HepG2 (cell line): ENCODE measurements at regions not wholly inside any gene's neighbourhood (a gene's known extent, or its start where the extent isn't known, plus 50 kb on each side); places are given as distances from the start of the nearest gene placed in this dataset.
A peak's percentile ranks its signal among the peaks of the same experiment; 100 is the strongest.

Experiments
- ATAC-seq: fragments of 200-7000 bp; cut with Tn5 transposase; 3 replicates; pipeline ENCODE4 v1.9.1; 2020; ENCODE audit warnings: mild to moderate bottlenecking, moderate library complexity
- BruUV-seq: library from RNA; stranded (reverse); fragments of 400-500 nt; replicated peaks from 2 replicates; lab custom pipeline; 2021; lab: Mats Ljungman, UMichigan
- CTCF ChIA-PET: fragments of 300-600 bp; formaldehyde crosslinking; extraction: SDS; loops from one replicate; lab custom pipeline; 2021; ENCODE audit warnings: low total read pairs, inconsistent platforms, low intra/inter-chr PET ratio; lab: Yijun Ruan, JAX
- POLR2A ChIA-PET: fragments of 350-600 bp; sonication (Branson Sonifier 250); formaldehyde crosslinking; loops from one replicate; lab custom pipeline; 2020; ENCODE audit warnings: antibody characterized with exemption, inconsistent platforms; lab: Yijun Ruan, JAX
- DNase-seq: peaks from one replicate; pipeline ENCODE4 v3.0.0-alpha.2; 2015; ENCODE audit warnings: low spot score
- FAIRE-seq: peaks from 3 replicates; lab custom pipeline; 2011; peaks lifted over from hg19 to GRCh38; lab: Jason Lieb, UNC
- H2AFZ ChIP-seq: one replicate; pipeline ENCODE4 v1.6.1; 2011; ENCODE audit warnings: low read length, inconsistent platforms
- H3K27ac ChIP-seq: fragments of 300-600 bp; 3 replicates; pipeline ENCODE4 v1.8.0; 2011; ENCODE audit warnings: mixed run types, mild to moderate bottlenecking, mixed read lengths, low read length, inconsistent platforms; ENCODE audit not compliant: insufficient read depth; ENCODE audit errors: extremely low read length
- H3K27me3 ChIP-seq, 2 experiments: fragments of 200-600 bp in 1 of 2; 2 replicates in 1 of 2; 3 replicates in 1 of 2; pipeline versions ENCODE4 v1.6.0 to v1.8.0; 2011; ENCODE audit warnings: low read length in 2 of 2, mild to moderate bottlenecking in 2 of 2, moderate library complexity in 2 of 2, inconsistent platforms in 1 of 2; ENCODE audit not compliant: insufficient read depth in 2 of 2, control insufficient read depth in 1 of 2
- H3K36me3 ChIP-seq, 2 experiments: fragments of 200-600 bp in 1 of 2; replicated peaks in 1 of 2; 2 replicates in 1 of 2; 3 replicates in 1 of 2; pipeline versions ENCODE4 v1.5.1 to v1.8.0; 2011; ENCODE audit warnings: low read length in 2 of 2, inconsistent platforms in 1 of 2; ENCODE audit not compliant: insufficient read depth in 2 of 2, control insufficient read depth in 1 of 2
- H3K4me1 ChIP-seq: 2 replicates; pipeline ENCODE4 v1.5.1; 2012; ENCODE audit warnings: low read length, inconsistent platforms; ENCODE audit not compliant: insufficient read depth
- H3K4me2 ChIP-seq: 2 replicates; pipeline ENCODE4 v1.6.0; 2011; ENCODE audit warnings: low read depth, low read length, inconsistent platforms
- H3K4me3 ChIP-seq, 3 experiments: fragments of 200-600 bp in 1 of 3; sonication (generic), shearing (Covaris generic) in 1 of 3; replicated peaks in 1 of 3; 2 replicates each; pipeline ENCODE4 v1.5.1; 2011 to 2016; ENCODE audit warnings: low read length in 3 of 3, inconsistent platforms in 2 of 3, low read depth in 2 of 3, mild to moderate bottlenecking in 2 of 3, control low read depth in 1 of 3, mixed read lengths in 1 of 3; ENCODE audit not compliant: insufficient read depth in 1 of 3
- H3K79me2 ChIP-seq: one replicate; pipeline ENCODE4 v1.6.1; 2011; ENCODE audit warnings: low read length, inconsistent platforms; ENCODE audit not compliant: insufficient read depth
- H3K9ac ChIP-seq: 2 replicates; pipeline ENCODE4 v1.6.0; 2011; ENCODE audit warnings: mild to moderate bottlenecking, low read depth, low read length, inconsistent platforms; ENCODE audit not compliant: insufficient read depth
- H3K9me3 ChIP-seq: 2 replicates; pipeline ENCODE4 v1.5.1; 2012; ENCODE audit warnings: mild to moderate bottlenecking, low read length
- H4K20me1 ChIP-seq: 2 replicates; pipeline ENCODE4 v1.6.0; 2011; ENCODE audit warnings: inconsistent platforms, mild to moderate bottlenecking, low read length, moderate library complexity; ENCODE audit not compliant: insufficient read depth
- MAFK ChIP-seq, 2 experiments: IDR thresholded peaks in 1 of 2; conservative IDR thresholded peaks in 1 of 2; 2 replicates each; pipeline ENCODE4 v1.6.1; 2011; ENCODE audit warnings: improper control_type of control experiment in 2 of 2, low read length in 2 of 2
- ZBTB1 ChIP-seq: sonication (generic); formaldehyde crosslinking; IDR thresholded peaks from 2 replicates; pipeline ENCODE4 v1.4.0; 2020; ENCODE audit warnings: missing genetic modification reagents, borderline replicate concordance
- ZBTB7A ChIP-seq: sonication (generic); formaldehyde crosslinking; IDR thresholded peaks from 2 replicates; pipeline ENCODE4 v1.8.0; 2022; ENCODE audit warnings: mild to moderate bottlenecking, missing genetic modification reagents
- ZNF841 ChIP-seq: sonication (generic); formaldehyde crosslinking; IDR thresholded peaks from 2 replicates; pipeline ENCODE4 v1.8.1; 2023; ENCODE audit warnings: missing genetic modification reagents, borderline replicate concordance
- WGBS: methylation state at CpG from one replicate; pipeline ENCODE4 v1.1.6; 2017; ENCODE audit warnings: low lambda C conversion rate; 5-methylcytosine and 5-hydroxymethylcytosine counted together
- in situ Hi-C: cut with HindIII; loops from 2 replicates; pipeline ENCODE4 v1.10.0; 2017; ENCODE audit warnings: low pct_unique_long_range_greater_than_20kb; ENCODE audit not compliant: extremely low pct_ligation_motif_present
- intact Hi-C: fragments of 100-400 bp; cut with micrococcal nuclease; formaldehyde crosslinking; loops from one replicate; pipeline ENCODE4 v1.10.0; 2022; ENCODE audit not compliant: unreplicated experiment
- TF ChIP-seq, protein P1 (sequence below): sonication (generic); formaldehyde crosslinking; IDR thresholded peaks from 2 replicates; pipeline ENCODE4 v1.4.0; 2020; ENCODE audit warnings: missing genetic modification reagents
- TF ChIP-seq, protein P2 (sequence below): sonication (generic); formaldehyde crosslinking; IDR thresholded peaks from 2 replicates; pipeline ENCODE4 v1.9.0; 2021; ENCODE audit warnings: mild to moderate bottlenecking, missing genetic modification reagents

DNA sequence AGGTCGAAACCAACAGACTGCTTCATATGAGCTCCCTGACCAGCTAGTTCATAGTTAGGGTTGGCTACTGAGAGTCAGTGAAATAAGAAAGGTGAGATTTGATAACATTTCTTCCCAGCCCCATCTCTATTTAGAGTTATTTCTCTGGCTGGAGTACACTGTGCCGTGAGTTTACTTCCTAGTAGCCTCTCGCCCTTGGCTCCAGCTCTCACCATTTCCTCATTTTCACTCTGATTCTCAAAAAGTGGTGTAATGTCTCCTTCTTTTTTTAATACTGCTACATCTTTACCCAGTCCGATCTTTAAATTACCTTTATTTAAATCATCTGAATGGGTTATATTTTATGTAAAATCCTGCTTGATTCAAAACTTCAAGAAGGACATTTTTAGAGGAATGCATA lies 100.4 kb upstream of the FAM174A start (continued):
- TF ChIP-seq, protein P1, sequence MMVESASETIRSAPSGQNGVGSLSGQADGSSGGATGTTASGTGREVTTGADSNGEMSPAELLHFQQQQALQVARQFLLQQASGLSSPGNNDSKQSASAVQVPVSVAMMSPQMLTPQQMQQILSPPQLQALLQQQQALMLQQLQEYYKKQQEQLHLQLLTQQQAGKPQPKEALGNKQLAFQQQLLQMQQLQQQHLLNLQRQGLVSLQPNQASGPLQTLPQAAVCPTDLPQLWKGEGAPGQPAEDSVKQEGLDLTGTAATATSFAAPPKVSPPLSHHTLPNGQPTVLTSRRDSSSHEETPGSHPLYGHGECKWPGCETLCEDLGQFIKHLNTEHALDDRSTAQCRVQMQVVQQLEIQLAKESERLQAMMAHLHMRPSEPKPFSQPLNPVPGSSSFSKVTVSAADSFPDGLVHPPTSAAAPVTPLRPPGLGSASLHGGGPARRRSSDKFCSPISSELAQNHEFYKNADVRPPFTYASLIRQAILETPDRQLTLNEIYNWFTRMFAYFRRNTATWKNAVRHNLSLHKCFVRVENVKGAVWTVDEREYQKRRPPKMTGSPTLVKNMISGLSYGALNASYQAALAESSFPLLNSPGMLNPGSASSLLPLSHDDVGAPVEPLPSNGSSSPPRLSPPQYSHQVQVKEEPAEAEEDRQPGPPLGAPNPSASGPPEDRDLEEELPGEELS (CRISPR knock-in tag), result no peak
- TF ChIP-seq, protein P2, sequence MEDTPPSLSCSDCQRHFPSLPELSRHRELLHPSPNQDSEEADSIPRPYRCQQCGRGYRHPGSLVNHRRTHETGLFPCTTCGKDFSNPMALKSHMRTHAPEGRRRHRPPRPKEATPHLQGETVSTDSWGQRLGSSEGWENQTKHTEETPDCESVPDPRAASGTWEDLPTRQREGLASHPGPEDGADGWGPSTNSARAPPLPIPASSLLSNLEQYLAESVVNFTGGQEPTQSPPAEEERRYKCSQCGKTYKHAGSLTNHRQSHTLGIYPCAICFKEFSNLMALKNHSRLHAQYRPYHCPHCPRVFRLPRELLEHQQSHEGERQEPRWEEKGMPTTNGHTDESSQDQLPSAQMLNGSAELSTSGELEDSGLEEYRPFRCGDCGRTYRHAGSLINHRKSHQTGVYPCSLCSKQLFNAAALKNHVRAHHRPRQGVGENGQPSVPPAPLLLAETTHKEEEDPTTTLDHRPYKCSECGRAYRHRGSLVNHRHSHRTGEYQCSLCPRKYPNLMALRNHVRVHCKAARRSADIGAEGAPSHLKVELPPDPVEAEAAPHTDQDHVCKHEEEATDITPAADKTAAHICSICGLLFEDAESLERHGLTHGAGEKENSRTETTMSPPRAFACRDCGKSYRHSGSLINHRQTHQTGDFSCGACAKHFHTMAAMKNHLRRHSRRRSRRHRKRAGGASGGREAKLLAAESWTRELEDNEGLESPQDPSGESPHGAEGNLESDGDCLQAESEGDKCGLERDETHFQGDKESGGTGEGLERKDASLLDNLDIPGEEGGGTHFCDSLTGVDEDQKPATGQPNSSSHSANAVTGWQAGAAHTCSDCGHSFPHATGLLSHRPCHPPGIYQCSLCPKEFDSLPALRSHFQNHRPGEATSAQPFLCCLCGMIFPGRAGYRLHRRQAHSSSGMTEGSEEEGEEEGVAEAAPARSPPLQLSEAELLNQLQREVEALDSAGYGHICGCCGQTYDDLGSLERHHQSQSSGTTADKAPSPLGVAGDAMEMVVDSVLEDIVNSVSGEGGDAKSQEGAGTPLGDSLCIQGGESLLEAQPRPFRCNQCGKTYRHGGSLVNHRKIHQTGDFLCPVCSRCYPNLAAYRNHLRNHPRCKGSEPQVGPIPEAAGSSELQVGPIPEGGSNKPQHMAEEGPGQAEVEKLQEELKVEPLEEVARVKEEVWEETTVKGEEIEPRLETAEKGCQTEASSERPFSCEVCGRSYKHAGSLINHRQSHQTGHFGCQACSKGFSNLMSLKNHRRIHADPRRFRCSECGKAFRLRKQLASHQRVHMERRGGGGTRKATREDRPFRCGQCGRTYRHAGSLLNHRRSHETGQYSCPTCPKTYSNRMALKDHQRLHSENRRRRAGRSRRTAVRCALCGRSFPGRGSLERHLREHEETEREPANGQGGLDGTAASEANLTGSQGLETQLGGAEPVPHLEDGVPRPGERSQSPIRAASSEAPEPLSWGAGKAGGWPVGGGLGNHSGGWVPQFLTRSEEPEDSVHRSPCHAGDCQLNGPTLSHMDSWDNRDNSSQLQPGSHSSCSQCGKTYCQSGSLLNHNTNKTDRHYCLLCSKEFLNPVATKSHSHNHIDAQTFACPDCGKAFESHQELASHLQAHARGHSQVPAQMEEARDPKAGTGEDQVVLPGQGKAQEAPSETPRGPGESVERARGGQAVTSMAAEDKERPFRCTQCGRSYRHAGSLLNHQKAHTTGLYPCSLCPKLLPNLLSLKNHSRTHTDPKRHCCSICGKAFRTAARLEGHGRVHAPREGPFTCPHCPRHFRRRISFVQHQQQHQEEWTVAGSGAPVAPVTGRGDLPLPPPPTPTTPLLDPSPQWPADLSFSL (CRISPR knock-in tag), result no peak
- no peak for TF ChIP-seq ZBTB1 (CRISPR knock-in tag)
- no peak for TF ChIP-seq ZBTB7A (CRISPR knock-in tag)

DNA sequence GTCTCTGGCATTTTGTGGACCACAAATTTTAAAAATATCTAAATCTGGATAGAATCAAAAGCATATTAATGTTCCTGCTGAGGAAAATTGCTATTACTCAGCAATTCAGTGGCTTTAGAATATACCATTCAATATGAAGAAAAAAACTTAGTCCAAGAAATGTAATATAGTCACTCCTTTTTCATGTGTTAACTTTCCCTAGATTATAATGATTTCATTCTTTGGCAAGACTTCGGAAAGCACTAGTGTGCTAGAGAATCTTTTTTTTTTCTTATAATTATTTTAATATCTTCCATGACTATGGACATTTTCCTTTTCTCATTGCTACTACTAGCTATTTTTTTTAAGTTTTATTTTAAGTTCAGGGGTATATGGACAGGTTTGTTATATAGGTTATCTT lies 102.4 kb upstream of the FAM174A start:
- Histone ChIP-seq H3K36me3 (no peaks in the 10 kb centered on the region), H2AFZ (no peak overlapping the region), H3K9ac (no peak overlapping the region), H3K27me3 (no peaks in the 10 kb centered on the region), H3K9me3 (no peaks in the 10 kb centered on the region), H3K4me3 (no peak overlapping the region), H3K4me1 (no peaks in the 10 kb centered on the region), H3K4me2 (no peak overlapping the region), H4K20me1 (no peaks in the 10 kb centered on the region), H3K27ac (no peak overlapping the region), H3K79me2 (no peaks in the 10 kb centered on the region)
- BruUV-seq, result no TSS peak
- ChIA-PET CTCF (no interaction called here), POLR2A (no interaction called here)
- TF ChIP-seq MAFK (conservative IDR thresholded peaks at IDR 0.05 in 1 of 2, IDR thresholded peaks at IDR 0.05 in 1 of 2; ENCODE audit: low read length in 2 of 2) (peak in 1 of 2 experiments; percentile 8; a peak in 1 of 4 replicates), ZNF841 (no peak)
- DNase-seq (no peak), FAIRE-seq (no peak), ATAC-seq (no peak)
- in situ Hi-C loops (no loop called here), intact Hi-C loops (loop anchor here (5.0 kb wide), 1 partner anchor 955 kb away; no protein-coding TSS in a partner anchor)
- WGBS, result 0% methylated on average over 1 of the region's 1 CpG
